ENCODE measurements at regions not wholly inside any gene's neighbourhood (a gene's known extent, or its start where the extent isn't known, plus 50 kb on each side); places are given as distances from the start of the nearest gene placed in this dataset.
A peak's percentile ranks its signal among the peaks of the same experiment; 100 is the strongest.

DNA sequence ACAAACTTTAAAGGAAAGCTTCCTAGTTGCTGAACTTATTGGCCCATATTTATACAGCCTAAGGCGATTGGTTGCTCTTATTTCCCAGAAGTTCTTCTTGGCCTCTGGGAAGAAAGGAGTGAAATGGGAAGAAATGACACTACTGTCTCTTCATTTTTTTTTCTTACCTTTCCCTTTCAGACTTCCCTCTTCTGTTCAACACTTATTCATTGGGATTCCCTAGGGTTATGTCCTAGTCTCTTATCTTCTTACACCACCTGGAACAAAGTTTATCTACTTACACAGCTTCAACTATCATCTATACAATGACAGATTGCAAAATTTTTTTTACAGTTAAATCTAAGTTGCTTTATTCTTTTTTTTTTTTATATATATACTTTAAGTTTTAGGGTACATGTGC is 68.0 kb downstream of the SNX12 start:
- DNase-seq: no peak

DNA sequence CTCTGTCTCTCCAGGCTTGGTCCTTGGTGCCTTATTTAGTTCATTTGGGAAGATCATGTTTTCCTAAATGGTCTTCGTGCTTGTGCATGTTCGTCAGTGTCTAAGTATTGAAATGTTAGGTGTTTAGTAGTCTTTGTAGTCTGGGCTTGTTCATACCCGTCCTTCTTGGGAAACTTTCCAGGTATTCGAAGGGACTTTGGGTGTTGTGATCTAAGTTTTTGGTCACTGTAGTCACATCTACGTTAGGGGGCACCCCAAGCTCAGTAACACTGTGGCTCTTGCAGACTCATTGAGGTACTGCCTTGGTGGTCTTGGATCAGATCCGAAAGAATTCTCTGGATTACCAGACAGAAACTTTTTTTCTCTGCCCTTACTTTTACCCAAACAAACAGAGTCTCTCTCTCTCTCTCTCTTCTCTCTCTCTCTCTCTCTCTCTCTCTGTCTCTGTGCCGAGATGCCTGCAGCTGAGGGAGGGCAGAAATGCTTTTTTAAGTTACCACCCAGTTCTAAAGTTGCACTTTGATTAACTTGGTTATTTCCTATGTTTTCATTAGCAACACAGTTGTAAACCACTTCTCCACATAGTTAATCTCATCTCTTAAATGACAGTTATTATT is 67.6 kb upstream of the SLC7A3 start:
- peak in 1 of 2 experiments; percentile 25 for DNase-seq

DNA sequence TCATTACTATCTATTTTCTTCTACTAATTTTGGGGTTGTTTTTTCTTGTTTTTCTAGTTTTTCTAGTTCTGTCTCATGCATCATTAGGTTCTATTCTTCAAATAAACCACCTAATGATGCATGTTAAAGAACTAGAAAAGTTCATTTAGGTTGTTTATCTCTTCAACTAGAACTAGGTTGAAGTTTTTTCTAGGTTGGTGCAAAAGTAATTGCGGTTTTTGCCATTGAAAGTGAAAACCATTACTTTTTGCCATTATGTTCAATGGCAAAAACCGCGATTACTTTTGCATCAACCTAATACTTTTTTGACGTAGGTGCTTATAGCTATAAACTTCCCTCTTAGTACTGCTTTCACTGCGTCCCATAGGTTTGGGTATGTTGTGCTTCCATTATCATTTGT is 64.4 kb upstream of the SLC7A3 start:
- no peak for DNase-seq

DNA sequence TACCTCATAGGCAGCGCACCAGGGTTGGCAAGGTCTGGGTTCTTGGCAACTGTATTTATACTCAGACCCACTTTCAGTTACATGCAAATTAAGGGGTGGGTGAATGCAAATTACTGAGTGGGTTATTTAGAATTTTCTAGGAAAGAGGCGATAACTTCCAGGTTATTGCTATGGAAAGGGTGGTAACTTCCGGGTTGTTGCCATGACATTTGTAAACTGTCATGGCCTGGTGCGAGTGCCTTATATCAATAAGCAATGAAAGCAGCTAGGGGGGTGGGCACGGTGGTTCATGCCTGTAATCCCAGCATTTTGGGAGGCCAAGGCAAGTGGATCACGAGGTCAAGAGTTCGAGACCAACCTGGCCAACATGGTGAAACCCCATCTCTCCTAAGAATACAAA is 57.5 kb upstream of the SLC7A3 start:
- peak in 1 of 2 experiments; percentile 28 for DNase-seq

Data from NCI-H526 (cell line).